BLaER1 treated with 17β-estradiol and CSF1 and Interleukin-3, amounts not matched to agents 10 nM and 100 nM (cell line): ENCODE measurements at regions not wholly inside any gene's neighbourhood (a gene's known extent, or its start where the extent isn't known, plus 50 kb on each side); places are given as distances from the start of the nearest gene placed in this dataset.
"Not testable (repeated sequence)": the region's sequence is repeated elsewhere in the genome, so short reads cannot be mapped to it uniquely, and the experiment has no call there.

ENCODE experiments used
- H3K27ac ChIP-seq, 11 experiments: shearing (Covaris generic); formaldehyde crosslinking; 2 replicates each; pipeline ENCODE4 v1.8.1; 2022
- H3K27me3 ChIP-seq, 11 experiments: shearing (Covaris generic); formaldehyde crosslinking; 2 replicates each; pipeline ENCODE4 v1.8.1; 2022
- H3K36me3 ChIP-seq, 11 experiments: shearing (Covaris generic); formaldehyde crosslinking; 2 replicates each; pipeline ENCODE4 v1.8.1; 2022
- H3K4me1 ChIP-seq, 10 experiments: shearing (Covaris generic); formaldehyde crosslinking; 2 replicates each; pipeline ENCODE4 v1.8.1; 2022
- H3K4me2 ChIP-seq, 11 experiments: shearing (Covaris generic); formaldehyde crosslinking; 2 replicates each; pipeline ENCODE4 v1.8.1; 2022
- H3K4me3 ChIP-seq, 10 experiments: shearing (Covaris generic); formaldehyde crosslinking; 2 replicates each; pipeline ENCODE4 v1.8.1; 2022
- H3K9ac ChIP-seq, 11 experiments: shearing (Covaris generic); formaldehyde crosslinking; 2 replicates each; pipeline ENCODE4 v1.8.1; 2022
- H3K9me3 ChIP-seq, 11 experiments: shearing (Covaris generic); formaldehyde crosslinking; replicated peaks in 1 of 11; 2 replicates each; pipeline ENCODE4 v1.8.1; 2022
- H4K20me1 ChIP-seq, 11 experiments: shearing (Covaris generic); formaldehyde crosslinking; 2 replicates each; pipeline ENCODE4 v1.8.1; 2022
- Cebpa-rat ChIP-seq, 11 experiments: shearing (Covaris generic); IDR thresholded peaks; 2 replicates each; pipeline ENCODE4 v1.8.1; 2022

GRCh38 chr4:72690771-72691170 is 121.8 kb upstream of the ADAMTS3 start:
- no peaks in the 10 kb centered on the region for H3K27me3 ChIP-seq
- no peaks in the 10 kb centered on the region for H3K4me1 ChIP-seq
- TF ChIP-seq Cebpa-rat (IDR thresholded peaks at IDR 0.05), result no peak
- no peaks in the 10 kb centered on the region for H3K36me3 ChIP-seq
- no peak overlapping the region for H3K27ac ChIP-seq
- no peaks in the 10 kb centered on the region; a peak in 1 of 22 replicates for H3K9me3 ChIP-seq
- H4K20me1 ChIP-seq, result no peaks in the 10 kb centered on the region
- no peak overlapping the region for H3K4me3 ChIP-seq
- no peak overlapping the region for H3K4me2 ChIP-seq
- no peak overlapping the region for H3K9ac ChIP-seq

- TF ChIP-seq Cebpa-rat (IDR thresholded peaks at IDR 0.05), result no peak
- Histone ChIP-seq H3K27me3 (no peaks in the 10 kb centered on the region), H3K4me2 (no peak overlapping the region)
These were observed 120.9 kb upstream of the ADAMTS3 start for GRCh38 chr4:72689923-72690322.

GRCh38 chr4:72686390-72686789 is 117.4 kb upstream of the ADAMTS3 start:
- H3K27me3 ChIP-seq, H3K4me1 ChIP-seq, H3K4me3 ChIP-seq, H3K4me2 ChIP-seq, H3K27ac ChIP-seq, H3K9ac ChIP-seq, H4K20me1 ChIP-seq, H3K36me3 ChIP-seq, H3K9me3 ChIP-seq: not testable (repeated sequence)

More at GRCh38 chr4:72689923-72690322, 120.9 kb upstream of the ADAMTS3 start:
- Histone ChIP-seq H3K36me3 (no peaks in the 10 kb centered on the region), H3K9me3 (peaks cover 0 to 2% (median 0%) of the 10 kb centered on the region in 11 experiments; a peak in 2 of 22 replicates), H3K4me1 (no peaks in the 10 kb centered on the region), H3K4me3 (no peak overlapping the region), H3K9ac (no peak overlapping the region), H3K27ac (no peak overlapping the region), H4K20me1 (no peaks in the 10 kb centered on the region)

GRCh38 chr4:72679666-72680065 is 110.6 kb upstream of the ADAMTS3 start:
- no peaks in the 10 kb centered on the region for H3K27me3 ChIP-seq
- peaks cover 0 to under 1% (median 0%) of the 10 kb centered on the region in 11 experiments; a peak in 1 of 22 replicates for H3K9me3 ChIP-seq
- no peak for TF ChIP-seq Cebpa-rat (IDR thresholded peaks at IDR 0.05)

GRCh38 chr4:72677886-72678285 is 108.9 kb upstream of the ADAMTS3 start:
- Histone ChIP-seq H4K20me1 (no peaks in the 10 kb centered on the region), H3K4me3 (no peak overlapping the region), H3K9ac (no peak overlapping the region), H3K27me3 (no peaks in the 10 kb centered on the region), H3K36me3 (no peaks in the 10 kb centered on the region), H3K9me3 (no peaks in the 10 kb centered on the region), H3K4me1 (no peaks in the 10 kb centered on the region), H3K4me2 (no peak overlapping the region), H3K27ac (no peak overlapping the region)
- TF ChIP-seq Cebpa-rat (IDR thresholded peaks at IDR 0.05), result no peak

More at GRCh38 chr4:72679666-72680065, 110.6 kb upstream of the ADAMTS3 start:
- Histone ChIP-seq H3K27ac (no peak overlapping the region), H4K20me1 (no peaks in the 10 kb centered on the region), H3K4me2 (no peak overlapping the region), H3K4me1 (no peaks in the 10 kb centered on the region), H3K36me3 (no peaks in the 10 kb centered on the region), H3K4me3 (no peak overlapping the region), H3K9ac (no peak overlapping the region)

- H3K9me3 ChIP-seq, result no peaks in the 10 kb centered on the region
- no peaks in the 10 kb centered on the region for H3K36me3 ChIP-seq
- no peaks in the 10 kb centered on the region for H3K27me3 ChIP-seq
- TF ChIP-seq Cebpa-rat (IDR thresholded peaks at IDR 0.05), result no peak
- H3K4me2 ChIP-seq, result no peak overlapping the region
- no peak overlapping the region for H3K4me3 ChIP-seq
- H3K9ac ChIP-seq, result no peak overlapping the region
- no peaks in the 10 kb centered on the region for H4K20me1 ChIP-seq
- no peaks in the 10 kb centered on the region for H3K4me1 ChIP-seq
- no peak overlapping the region for H3K27ac ChIP-seq
These were observed 108.2 kb upstream of the ADAMTS3 start for GRCh38 chr4:72677265-72677664.

- H3K9me3 ChIP-seq, result no peaks in the 10 kb centered on the region
- H3K4me2 ChIP-seq, result no peak overlapping the region
- H3K4me3 ChIP-seq, result no peak overlapping the region
- H3K27me3 ChIP-seq, result no peaks in the 10 kb centered on the region
- H3K4me1 ChIP-seq, result no peaks in the 10 kb centered on the region
- TF ChIP-seq Cebpa-rat (IDR thresholded peaks at IDR 0.05), result no peak
- no peaks in the 10 kb centered on the region for H3K36me3 ChIP-seq
- H4K20me1 ChIP-seq, result no peaks in the 10 kb centered on the region
- no peak overlapping the region for H3K9ac ChIP-seq
- no peak overlapping the region for H3K27ac ChIP-seq
These were observed 103.0 kb upstream of the ADAMTS3 start for GRCh38 chr4:72671980-72672379.

GRCh38 chr4:72670521-72670920 is 101.5 kb upstream of the ADAMTS3 start:
- no peak overlapping the region for H3K4me3 ChIP-seq
- H3K4me2 ChIP-seq, result no peak overlapping the region
- TF ChIP-seq Cebpa-rat (IDR thresholded peaks at IDR 0.05), result 0 out of 22 replicates have a peak, but pooled peaks of 1 of the 11 experiments have one; percentile 21
- H3K9ac ChIP-seq, result no peak overlapping the region
- no peaks in the 10 kb centered on the region for H3K9me3 ChIP-seq
- H3K27me3 ChIP-seq, result no peaks in the 10 kb centered on the region
- H3K27ac ChIP-seq, result no peak overlapping the region
- no peaks in the 10 kb centered on the region for H3K36me3 ChIP-seq
- H3K4me1 ChIP-seq, result peaks cover 0 to 1% (median 0%) of the 10 kb centered on the region in 10 experiments; a peak in 3 of 20 replicates
- no peaks in the 10 kb centered on the region for H4K20me1 ChIP-seq

- H4K20me1 ChIP-seq, result no peaks in the 10 kb centered on the region
- no peaks in the 10 kb centered on the region for H3K9me3 ChIP-seq
- peaks cover 0 to 7% (median 0%) of the 10 kb centered on the region in 10 experiments; a peak in 3 of 20 replicates for H3K4me1 ChIP-seq
- no peak overlapping the region for H3K4me2 ChIP-seq
- no peak for TF ChIP-seq Cebpa-rat (IDR thresholded peaks at IDR 0.05)
- H3K4me3 ChIP-seq, result no peak overlapping the region
- H3K27ac ChIP-seq, result no peak overlapping the region
- no peaks in the 10 kb centered on the region for H3K27me3 ChIP-seq
- no peak overlapping the region for H3K9ac ChIP-seq
- no peaks in the 10 kb centered on the region for H3K36me3 ChIP-seq
These were observed 97.9 kb upstream of the ADAMTS3 start for GRCh38 chr4:72666910-72667309.

- peaks cover 0 to 7% (median 0%) of the 10 kb centered on the region in 10 experiments; a peak in 3 of 20 replicates for H3K4me1 ChIP-seq
- H3K9me3 ChIP-seq, result no peaks in the 10 kb centered on the region
- H3K9ac ChIP-seq, result no peak overlapping the region
- H3K4me2 ChIP-seq, result peak overlapping the region in 2 of 11 experiments; percentile 25 to 39; a peak in 3 of 22 replicates
- no peak for TF ChIP-seq Cebpa-rat (IDR thresholded peaks at IDR 0.05)
- H3K27ac ChIP-seq, result no peak overlapping the region
- H3K36me3 ChIP-seq, result no peaks in the 10 kb centered on the region
- no peaks in the 10 kb centered on the region for H4K20me1 ChIP-seq
- H3K27me3 ChIP-seq, result no peaks in the 10 kb centered on the region
- H3K4me3 ChIP-seq, result no peak overlapping the region
These were observed 96.3 kb upstream of the ADAMTS3 start for GRCh38 chr4:72665171-72665968.
